SK-N-SH treated with all-trans-retinoic acid at 6 μM for 48 hours (cell line): ENCODE measurements at regions not wholly inside any gene's neighbourhood (a gene's known extent, or its start where the extent isn't known, plus 50 kb on each side); places are given as distances from the start of the nearest gene placed in this dataset.

Experiments
- ATAC-seq: fragments of 200-7000 bp; cut with Tn5 transposase; 3 replicates; pipeline ENCODE4 v1.9.1; 2020; ENCODE audit warnings: mild to moderate bottlenecking, moderate library complexity
- BACH2 ChIP-seq: fragments of 250-450 bp; sonication (Bioruptor Pico); IDR thresholded peaks from 2 replicates; pipeline ENCODE4 v1.9.0; 2021; ENCODE audit warnings: mild to moderate bottlenecking, borderline replicate concordance
- CREB5 ChIP-seq: fragments of 250-450 bp; sonication (Bioruptor Pico); IDR thresholded peaks from 2 replicates; pipeline ENCODE4 v1.5.1; 2020; ENCODE audit warnings: low read depth, mild to moderate bottlenecking, moderate library complexity
- CSDC2 ChIP-seq: fragments of 250-450 bp; sonication (Bioruptor Pico); IDR thresholded peaks from 2 replicates; pipeline ENCODE4 v1.5.0; 2020; ENCODE audit warnings: mild to moderate bottlenecking, moderate library complexity
- CSRNP3 ChIP-seq: fragments of 250-450 bp; sonication (Bioruptor Pico); IDR thresholded peaks from 2 replicates; pipeline ENCODE4 v1.5.1; 2021; ENCODE audit warnings: mild to moderate bottlenecking, moderate library complexity
- ESRRG ChIP-seq: fragments of 250-450 bp; sonication (Bioruptor Pico); IDR thresholded peaks from 2 replicates; pipeline ENCODE4 v1.6.1; 2021; ENCODE audit warnings: mild to moderate bottlenecking
- GLIS3 ChIP-seq: fragments of 250-450 bp; sonication (Bioruptor Pico); IDR thresholded peaks from 2 replicates; pipeline ENCODE4 v1.5.0; 2020; ENCODE audit warnings: mild to moderate bottlenecking, moderate library complexity
- OSR1 ChIP-seq: fragments of 250-450 bp; sonication (Bioruptor Pico); IDR thresholded peaks from 2 replicates; pipeline ENCODE4 v1.8.0; 2022; ENCODE audit warnings: moderate library complexity, mild to moderate bottlenecking, inconsistent platforms
- PATZ1 ChIP-seq: fragments of 250-450 bp; sonication (Bioruptor Pico); IDR thresholded peaks from 2 replicates; pipeline ENCODE4 v1.8.0; 2020; ENCODE audit warnings: mild to moderate bottlenecking, moderate library complexity, borderline replicate concordance
- POU6F1 ChIP-seq: fragments of 250-450 bp; sonication (Bioruptor Pico); IDR thresholded peaks from 2 replicates; pipeline ENCODE4 v1.8.0; 2021; ENCODE audit warnings: low read depth, mild to moderate bottlenecking, moderate library complexity, borderline replicate concordance
- SNAI2 ChIP-seq: fragments of 250-450 bp; sonication (Bioruptor Pico); IDR thresholded peaks from 2 replicates; pipeline ENCODE4 v1.5.0; 2020; ENCODE audit warnings: mild to moderate bottlenecking, moderate library complexity
- TCF4 ChIP-seq: fragments of 250-450 bp; sonication (Bioruptor Pico); IDR thresholded peaks from 2 replicates; pipeline ENCODE4 v1.8.0; 2021; ENCODE audit warnings: mild to moderate bottlenecking, moderate library complexity, borderline replicate concordance
- TOX ChIP-seq: fragments of 250-450 bp; sonication (Bioruptor Pico); IDR thresholded peaks from 2 replicates; pipeline ENCODE4 v1.8.0; 2021; ENCODE audit warnings: mild to moderate bottlenecking, moderate library complexity, borderline replicate concordance
- TSHZ2 ChIP-seq: fragments of 250-450 bp; sonication (Bioruptor Pico); IDR thresholded peaks from 2 replicates; pipeline ENCODE4 v1.5.0; 2020; ENCODE audit warnings: mild to moderate bottlenecking, moderate library complexity
- ZC3H10 ChIP-seq: fragments of 250-450 bp; sonication (Bioruptor Pico); IDR thresholded peaks from 2 replicates; pipeline ENCODE4 v1.5.1; 2021; ENCODE audit warnings: mild to moderate bottlenecking, moderate library complexity
- ZFP3 ChIP-seq: fragments of 250-450 bp; sonication (Bioruptor Pico); IDR thresholded peaks from 2 replicates; pipeline ENCODE4 v1.5.0; 2020; ENCODE audit warnings: mild to moderate bottlenecking, moderate library complexity

GRCh38 chr5:125151150-125151900, 404.9 kb upstream of the ZNF608 start:
- no peak for ATAC-seq
- TF ChIP-seq TCF4 (CRISPR knock-in tag) (no peak), TSHZ2 (no peak)

GRCh38 chr5:125152044-125152443, 405.6 kb upstream of the ZNF608 start:
- no peak for ATAC-seq
- TF ChIP-seq OSR1 (CRISPR knock-in tag) (no peak), ESRRG (no peak), CSRNP3 (CRISPR knock-in tag) (no peak), POU6F1 (CRISPR knock-in tag) (no peak), BACH2 (no peak), SNAI2 (CRISPR knock-in tag) (no peak), CSDC2 (CRISPR knock-in tag) (no peak), ZC3H10 (CRISPR knock-in tag) (no peak), GLIS3 (CRISPR knock-in tag) (no peak)

GRCh38 chr5:125152461-125153189, 406.2 kb upstream of the ZNF608 start:
- ATAC-seq: no peak
- no peak for TF ChIP-seq OSR1 (CRISPR knock-in tag)
- no peak for TF ChIP-seq POU6F1 (CRISPR knock-in tag)
- no peak for TF ChIP-seq SNAI2 (CRISPR knock-in tag)
- no peak for TF ChIP-seq TSHZ2
- TF ChIP-seq CREB5 (CRISPR knock-in tag): no peak

GRCh38 chr5:125153231-125153630, 406.8 kb upstream of the ZNF608 start:
- no peak for ATAC-seq
- TF ChIP-seq CSDC2 (CRISPR knock-in tag) (no peak), TOX (no peak), ZFP3 (CRISPR knock-in tag) (no peak), POU6F1 (CRISPR knock-in tag) (no peak), TCF4 (CRISPR knock-in tag) (no peak), PATZ1 (CRISPR knock-in tag) (no peak), CSRNP3 (CRISPR knock-in tag) (no peak)
